Neural crest cell (in vitro differentiated cells): ENCODE measurements at regions not wholly inside any gene's neighbourhood (a gene's known extent, or its start where the extent isn't known, plus 50 kb on each side); places are given as distances from the start of the nearest gene placed in this dataset.

Experiments used
- DNase-seq: peaks from one replicate; pipeline ENCODE4 v3.0.0; 2021; ENCODE audit warnings: low read depth, mixed read lengths, low spot score
- H3K27ac Mint-ChIP-seq: one replicate; pipeline ENCODE4 v1.8.0; 2021; ENCODE audit warnings: mild to moderate bottlenecking, mixed read lengths; ENCODE audit not compliant: unreplicated experiment
- H3K27me3 Mint-ChIP-seq: 2 replicates; pipeline ENCODE4 v1.8.0; 2021; ENCODE audit warnings: low read depth, mild to moderate bottlenecking, mixed read lengths
- H3K36me3 Mint-ChIP-seq: 2 replicates; pipeline ENCODE4 v1.8.0; 2021; ENCODE audit warnings: low read depth, mild to moderate bottlenecking, mixed read lengths
- H3K4me1 Mint-ChIP-seq: 2 replicates; pipeline ENCODE4 v1.8.0; 2021; ENCODE audit warnings: mixed read lengths
- H3K4me3 Mint-ChIP-seq: one replicate; pipeline ENCODE4 v1.8.0; 2021; ENCODE audit warnings: mild to moderate bottlenecking, mixed read lengths
- H3K9me3 Mint-ChIP-seq: 2 replicates; pipeline ENCODE4 v1.8.0; 2021; ENCODE audit warnings: mixed read lengths
- CTCF ChIP-seq: fragments of 200-600 bp; sonication (generic); conservative IDR thresholded peaks from 2 replicates; pipeline ENCODE4 v1.5.0; 2021; ENCODE audit warnings: antibody characterized with exemption, mild to moderate bottlenecking

- no peak for DNase-seq
- H3K36me3 Mint-ChIP-seq, result no peaks in the 10 kb centered on the region
- H3K27me3 Mint-ChIP-seq, result no peaks in the 10 kb centered on the region
- no peak for TF ChIP-seq CTCF
- no peak overlapping the region for H3K27ac Mint-ChIP-seq
- no peak overlapping the region for H3K4me3 Mint-ChIP-seq
- H3K4me1 Mint-ChIP-seq, result no peaks in the 10 kb centered on the region
- H3K9me3 Mint-ChIP-seq, result peaks cover 3% of the 10 kb centered on the region
These were observed 337.4 kb upstream of the LYPLAL1 start for GRCh38 chr1:218836264-218836663.

GRCh38 chr1:218837051-218837450, 336.6 kb upstream of the LYPLAL1 start:
- Mint-ChIP-seq H3K27ac (no peak overlapping the region), H3K36me3 (no peaks in the 10 kb centered on the region), H3K27me3 (no peaks in the 10 kb centered on the region), H3K9me3 (peaks cover 3% of the 10 kb centered on the region), H3K4me1 (no peaks in the 10 kb centered on the region), H3K4me3 (no peak overlapping the region)
- DNase-seq, result no peak
- no peak for TF ChIP-seq CTCF

DNA sequence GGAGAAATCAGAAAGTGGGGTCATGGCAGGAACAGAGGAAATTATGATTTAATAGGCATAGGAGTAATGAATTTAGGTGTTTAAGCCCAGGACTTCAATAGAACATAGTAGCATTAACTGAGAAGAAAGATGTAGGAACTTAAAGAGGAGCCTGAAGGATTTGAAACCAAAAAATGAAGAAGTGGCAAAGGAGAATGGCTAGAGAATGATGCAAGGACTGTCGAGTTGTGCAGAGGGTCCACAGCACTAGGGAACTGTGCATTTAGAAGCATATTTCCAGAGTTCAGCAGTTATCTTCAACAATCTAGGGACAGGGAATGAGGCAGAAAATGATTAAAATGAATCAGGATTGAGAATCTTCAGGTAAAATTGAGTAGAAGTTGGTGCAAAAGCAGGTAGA, 328.1 kb upstream of the LYPLAL1 start:
- Mint-ChIP-seq H3K27me3 (no peaks in the 10 kb centered on the region), H3K4me1 (no peaks in the 10 kb centered on the region), H3K27ac (no peak overlapping the region), H3K4me3 (no peak overlapping the region), H3K9me3 (peaks cover 2% of the 10 kb centered on the region), H3K36me3 (no peaks in the 10 kb centered on the region)
- TF ChIP-seq CTCF, result no peak
- no peak for DNase-seq

- Mint-ChIP-seq H3K36me3 (no peaks in the 10 kb centered on the region), H3K4me1 (no peaks in the 10 kb centered on the region), H3K27me3 (no peaks in the 10 kb centered on the region), H3K4me3 (no peak overlapping the region), H3K9me3 (peaks cover 2% of the 10 kb centered on the region), H3K27ac (no peak overlapping the region)
- TF ChIP-seq CTCF, result no peak
- no peak for DNase-seq
These were observed 327.5 kb upstream of the LYPLAL1 start for GRCh38 chr1:218846181-218846580.

- H3K27me3 Mint-ChIP-seq, result no peaks in the 10 kb centered on the region
- H3K4me1 Mint-ChIP-seq, result no peaks in the 10 kb centered on the region
- no peak for DNase-seq
- H3K4me3 Mint-ChIP-seq, result no peak overlapping the region
- no peak overlapping the region for H3K27ac Mint-ChIP-seq
- TF ChIP-seq CTCF, result no peak
- peaks cover 2% of the 10 kb centered on the region for H3K9me3 Mint-ChIP-seq
- H3K36me3 Mint-ChIP-seq, result no peaks in the 10 kb centered on the region
These were observed 326.4 kb upstream of the LYPLAL1 start for GRCh38 chr1:218847089-218847768.

DNA sequence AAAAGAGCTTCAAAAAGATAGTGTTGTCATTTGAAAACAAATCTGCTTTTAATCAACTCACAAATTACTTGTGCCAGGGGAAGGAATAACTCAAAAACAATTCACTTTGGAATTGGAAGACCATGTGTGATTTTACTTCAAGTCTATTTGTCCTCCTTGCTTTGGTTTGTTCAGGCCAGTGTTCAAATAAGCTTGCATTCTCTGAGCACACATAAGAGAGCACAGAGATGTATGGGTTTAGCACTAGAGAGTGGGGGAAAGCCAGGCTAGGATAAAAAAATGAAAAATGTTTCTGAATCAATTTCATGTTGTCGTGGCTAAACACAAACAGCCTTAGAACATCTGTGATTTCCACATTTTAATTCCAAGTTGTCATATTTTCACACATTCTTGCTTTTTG, 325.7 kb upstream of the LYPLAL1 start:
- Mint-ChIP-seq H3K36me3 (no peaks in the 10 kb centered on the region), H3K9me3 (no peaks in the 10 kb centered on the region), H3K27me3 (no peaks in the 10 kb centered on the region), H3K4me1 (no peaks in the 10 kb centered on the region), H3K4me3 (no peak overlapping the region), H3K27ac (no peak overlapping the region)
- no peak for DNase-seq
- TF ChIP-seq CTCF, result no peak
